ENCODE measurements at regions not wholly inside any gene's neighbourhood (a gene's known extent, or its start where the extent isn't known, plus 50 kb on each side); places are given as distances from the start of the nearest gene placed in this dataset.

DNA sequence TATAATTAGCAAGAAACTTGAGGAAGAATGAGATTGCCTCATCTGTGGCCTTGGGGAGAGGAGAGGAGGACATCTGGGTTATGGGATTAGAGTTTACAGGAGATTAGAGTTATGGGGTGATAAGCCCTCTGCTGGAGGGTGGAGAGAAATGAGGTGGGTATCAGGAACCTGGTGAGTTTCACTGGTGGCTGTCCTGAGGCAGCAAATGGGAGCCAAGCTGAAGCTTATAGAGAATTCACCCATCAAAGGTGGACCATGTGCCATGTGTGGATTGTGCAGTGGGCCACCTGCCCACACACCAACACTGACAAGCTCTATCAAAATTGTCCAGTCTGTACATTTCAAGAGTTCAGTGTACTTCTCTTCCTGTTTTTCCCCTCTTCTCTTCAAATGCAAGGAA, 135.3 kb downstream of the AEBP2 start:
- TF ChIP-seq, protein P1, sequence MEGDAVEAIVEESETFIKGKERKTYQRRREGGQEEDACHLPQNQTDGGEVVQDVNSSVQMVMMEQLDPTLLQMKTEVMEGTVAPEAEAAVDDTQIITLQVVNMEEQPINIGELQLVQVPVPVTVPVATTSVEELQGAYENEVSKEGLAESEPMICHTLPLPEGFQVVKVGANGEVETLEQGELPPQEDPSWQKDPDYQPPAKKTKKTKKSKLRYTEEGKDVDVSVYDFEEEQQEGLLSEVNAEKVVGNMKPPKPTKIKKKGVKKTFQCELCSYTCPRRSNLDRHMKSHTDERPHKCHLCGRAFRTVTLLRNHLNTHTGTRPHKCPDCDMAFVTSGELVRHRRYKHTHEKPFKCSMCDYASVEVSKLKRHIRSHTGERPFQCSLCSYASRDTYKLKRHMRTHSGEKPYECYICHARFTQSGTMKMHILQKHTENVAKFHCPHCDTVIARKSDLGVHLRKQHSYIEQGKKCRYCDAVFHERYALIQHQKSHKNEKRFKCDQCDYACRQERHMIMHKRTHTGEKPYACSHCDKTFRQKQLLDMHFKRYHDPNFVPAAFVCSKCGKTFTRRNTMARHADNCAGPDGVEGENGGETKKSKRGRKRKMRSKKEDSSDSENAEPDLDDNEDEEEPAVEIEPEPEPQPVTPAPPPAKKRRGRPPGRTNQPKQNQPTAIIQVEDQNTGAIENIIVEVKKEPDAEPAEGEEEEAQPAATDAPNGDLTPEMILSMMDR (IDR thresholded peaks at IDR 0.05): no peak
- TF ChIP-seq POLR2A (IDR thresholded peaks at IDR 0.05): no peak

Data from heart left ventricle (tissue), 13 donors.